ENCODE measurements at regions not wholly inside any gene's neighbourhood (a gene's known extent, or its start where the extent isn't known, plus 50 kb on each side); places are given as distances from the start of the nearest gene placed in this dataset.

DNA sequence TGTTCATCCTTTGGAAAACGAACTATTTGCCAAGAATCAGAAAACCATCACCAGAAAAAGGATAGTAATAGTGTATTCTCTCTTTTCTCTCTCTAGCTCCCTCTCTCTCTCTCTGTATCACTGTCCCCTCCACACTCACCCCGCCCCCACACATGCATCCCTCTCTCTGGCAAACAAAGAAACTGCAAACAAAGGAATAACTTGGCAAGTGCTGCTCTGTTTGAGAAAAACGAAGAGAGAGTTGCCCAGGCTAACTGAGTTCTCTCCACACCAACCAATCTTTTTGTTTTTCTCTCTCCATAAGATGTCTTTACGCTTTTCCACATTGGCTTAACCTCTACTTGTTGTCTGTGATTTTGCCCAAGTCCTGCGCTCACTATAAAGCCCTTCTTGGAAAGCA, 316.2 kb downstream of the EPHA4 start:
- H3K4me1 ChIP-seq, result no peaks in the 10 kb centered on the region
- H3K9me3 ChIP-seq, result peaks cover 0 to 4% (median 0%) of the 10 kb centered on the region in 8 donors
- H3K36me3 ChIP-seq, result no peaks in the 10 kb centered on the region
- no peaks in the 10 kb centered on the region for H3K27me3 ChIP-seq (replicated peaks in 1 of 7)
- H3K4me3 ChIP-seq, result no peak overlapping the region
- H3K27ac ChIP-seq, result no peak overlapping the region
- TF ChIP-seq POLR2AphosphoS5 (IDR thresholded peaks at IDR 0.05) (no peak), POLR2A (IDR thresholded peaks at IDR 0.05) (no peak)
- TF ChIP-seq, protein P1, sequence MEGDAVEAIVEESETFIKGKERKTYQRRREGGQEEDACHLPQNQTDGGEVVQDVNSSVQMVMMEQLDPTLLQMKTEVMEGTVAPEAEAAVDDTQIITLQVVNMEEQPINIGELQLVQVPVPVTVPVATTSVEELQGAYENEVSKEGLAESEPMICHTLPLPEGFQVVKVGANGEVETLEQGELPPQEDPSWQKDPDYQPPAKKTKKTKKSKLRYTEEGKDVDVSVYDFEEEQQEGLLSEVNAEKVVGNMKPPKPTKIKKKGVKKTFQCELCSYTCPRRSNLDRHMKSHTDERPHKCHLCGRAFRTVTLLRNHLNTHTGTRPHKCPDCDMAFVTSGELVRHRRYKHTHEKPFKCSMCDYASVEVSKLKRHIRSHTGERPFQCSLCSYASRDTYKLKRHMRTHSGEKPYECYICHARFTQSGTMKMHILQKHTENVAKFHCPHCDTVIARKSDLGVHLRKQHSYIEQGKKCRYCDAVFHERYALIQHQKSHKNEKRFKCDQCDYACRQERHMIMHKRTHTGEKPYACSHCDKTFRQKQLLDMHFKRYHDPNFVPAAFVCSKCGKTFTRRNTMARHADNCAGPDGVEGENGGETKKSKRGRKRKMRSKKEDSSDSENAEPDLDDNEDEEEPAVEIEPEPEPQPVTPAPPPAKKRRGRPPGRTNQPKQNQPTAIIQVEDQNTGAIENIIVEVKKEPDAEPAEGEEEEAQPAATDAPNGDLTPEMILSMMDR (IDR thresholded peaks at IDR 0.05 in 8 of 11, conservative IDR thresholded peaks at IDR 0.05 in 3 of 11), result no peak
- 61 to 83% (median 73%) methylated on average over 5 of the region's 5 CpGs for WGBS, 5 donors
- DNase-seq, result no peak
- intact Hi-C loops (cut with DNase I; ENCODE audit: low total_unique reads), result no loop called here

DNA sequence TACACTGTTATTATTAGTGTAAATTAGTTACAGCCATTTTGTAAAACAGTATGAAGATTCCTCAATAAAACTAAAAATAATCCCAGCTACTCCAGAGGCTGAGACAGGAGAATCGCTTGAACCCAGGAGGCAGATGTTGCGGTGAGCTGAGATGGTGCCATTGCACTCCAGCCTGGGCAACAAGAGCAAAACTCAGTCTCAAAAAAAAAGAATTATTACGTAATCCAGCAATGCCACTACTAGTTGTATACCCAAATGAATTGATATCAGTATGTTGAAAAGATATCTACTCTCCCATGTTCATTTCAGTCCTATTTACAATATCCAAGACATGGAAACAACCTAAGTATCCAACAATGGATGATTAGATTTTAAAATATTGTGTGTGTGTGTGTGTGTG, 313.6 kb downstream of the EPHA4 start:
- no peaks in the 10 kb centered on the region for H3K27me3 ChIP-seq (replicated peaks in 1 of 7)
- no peak overlapping the region for H3K27ac ChIP-seq
- no peak for DNase-seq
- no peaks in the 10 kb centered on the region for H3K4me1 ChIP-seq
- WGBS, 5 donors, result 91 to 97% (median 95%) methylated on average over 3 of the region's 3 CpGs
- intact Hi-C loops (cut with DNase I; ENCODE audit: low total_unique reads), result no loop called here
- no peaks in the 10 kb centered on the region for H3K36me3 ChIP-seq
- TF ChIP-seq POLR2AphosphoS5 (IDR thresholded peaks at IDR 0.05), result no peak
- no peak for TF ChIP-seq POLR2A (IDR thresholded peaks at IDR 0.05)
- TF ChIP-seq, protein P1 (IDR thresholded peaks at IDR 0.05 in 8 of 11, conservative IDR thresholded peaks at IDR 0.05 in 3 of 11), result no peak
- H3K4me3 ChIP-seq, result no peak overlapping the region
- peaks cover 0 to 4% (median 0%) of the 10 kb centered on the region in 8 donors for H3K9me3 ChIP-seq

DNA sequence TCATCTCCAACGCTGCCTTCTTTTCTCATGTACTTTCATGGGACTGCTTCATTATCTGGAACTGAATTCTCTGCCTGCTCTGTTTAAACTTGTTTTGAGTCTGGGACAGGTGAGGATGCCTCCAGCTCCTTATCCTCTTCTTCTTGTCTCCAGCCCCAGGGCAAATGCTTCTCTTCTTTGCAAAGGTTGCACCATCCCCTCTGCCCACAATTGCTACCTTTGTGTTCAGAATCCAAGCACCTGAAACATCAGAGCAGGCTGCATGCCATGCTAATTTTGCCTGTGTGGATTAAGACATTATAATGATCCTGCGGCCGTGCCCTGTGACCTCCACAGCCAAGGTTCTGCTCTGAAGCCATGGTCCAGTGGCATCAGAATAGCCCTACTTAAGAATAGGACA, 309.5 kb downstream of the EPHA4 start:
- intact Hi-C loops (cut with DNase I; ENCODE audit: low total_unique reads), result no loop called here
- Histone ChIP-seq H3K9me3 (no peaks in the 10 kb centered on the region), H3K4me3 (no peak overlapping the region), H3K27me3 (replicated peaks in 1 of 7) (no peaks in the 10 kb centered on the region), H3K4me1 (peaks cover 0 to 3% (median 0%) of the 10 kb centered on the region in 6 donors), H3K27ac (no peak overlapping the region), H3K36me3 (no peaks in the 10 kb centered on the region)
- no peak for TF ChIP-seq POLR2A (IDR thresholded peaks at IDR 0.05)
- 89 to 99% (median 92%) methylated on average over 3 of the region's 3 CpGs for WGBS, 5 donors
- no peak for DNase-seq

DNA sequence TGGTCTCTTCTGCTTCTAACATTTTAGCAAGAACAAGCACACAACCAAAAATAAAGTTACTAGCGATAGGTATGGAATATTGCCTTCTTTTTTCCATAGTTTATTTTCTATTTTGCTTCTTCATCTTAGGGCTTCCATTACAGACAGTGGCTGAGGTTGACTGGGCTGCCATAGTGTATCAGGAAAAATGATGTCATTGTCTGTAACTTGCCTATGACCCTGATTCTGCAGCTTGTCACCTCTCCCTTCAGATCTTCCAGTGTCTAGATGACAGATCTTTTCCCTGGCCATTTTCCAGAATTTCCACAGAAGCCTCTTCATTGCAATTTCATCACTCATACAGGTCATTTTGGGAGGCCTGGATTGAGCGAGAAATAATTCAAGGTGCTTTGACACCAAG, 308.5 kb downstream of the EPHA4 start:
- H3K27me3 ChIP-seq (replicated peaks in 1 of 7), result no peaks in the 10 kb centered on the region
- no peaks in the 10 kb centered on the region for H3K9me3 ChIP-seq
- no peaks in the 10 kb centered on the region for H3K36me3 ChIP-seq
- intact Hi-C loops (cut with DNase I; ENCODE audit: low total_unique reads), result no loop called here
- H3K4me3 ChIP-seq, result no peak overlapping the region
- 92 to 99% (median 95%) methylated on average over 2 of the region's 2 CpGs for WGBS, 5 donors
- no peak overlapping the region for H3K27ac ChIP-seq
- DNase-seq, result no peak
- H3K4me1 ChIP-seq, result peaks cover 0 to 6% (median 0%) of the 10 kb centered on the region in 6 donors
- TF ChIP-seq POLR2A (IDR thresholded peaks at IDR 0.05), result no peak

DNA sequence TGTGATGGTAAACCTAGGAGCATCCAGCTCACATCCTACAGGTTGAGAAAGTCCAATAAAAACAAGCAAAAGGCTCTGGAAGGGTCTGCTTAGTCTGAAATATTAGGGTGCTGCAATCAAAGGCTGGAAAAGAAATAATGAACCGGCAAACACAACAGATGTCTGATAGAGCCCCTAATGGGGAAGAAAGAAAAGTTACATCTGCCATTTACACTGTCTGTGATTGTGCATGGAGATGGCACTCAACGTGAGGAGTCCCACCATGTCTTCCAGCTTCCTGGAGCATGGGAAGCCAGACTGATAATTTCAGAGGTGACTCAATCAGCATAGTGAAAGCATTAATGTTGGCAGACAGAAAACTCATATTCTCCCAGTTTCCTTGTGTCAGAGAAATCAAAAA, 307.8 kb downstream of the EPHA4 start:
- Histone ChIP-seq H3K9me3 (no peaks in the 10 kb centered on the region), H3K36me3 (no peaks in the 10 kb centered on the region), H3K27ac (no peak overlapping the region), H3K4me1 (peaks cover 0 to 6% (median 0%) of the 10 kb centered on the region in 6 donors), H3K4me3 (no peak overlapping the region), H3K27me3 (replicated peaks in 1 of 7) (no peaks in the 10 kb centered on the region)
- DNase-seq, result no peak
- whole genome bisulfite sequencing, 5 donors, result 62 to 79% (median 75%) methylated on average over 2 of the region's 2 CpGs
- intact Hi-C loops (cut with DNase I; ENCODE audit: low total_unique reads), result no loop called here
- TF ChIP-seq, protein P1 (IDR thresholded peaks at IDR 0.05 in 8 of 11, conservative IDR thresholded peaks at IDR 0.05 in 3 of 11), result no peak
- no peak for TF ChIP-seq POLR2AphosphoS5 (IDR thresholded peaks at IDR 0.05)
- no peak for TF ChIP-seq POLR2A (IDR thresholded peaks at IDR 0.05)
